ENCODE measurements at regions not wholly inside any gene's neighbourhood (a gene's known extent, or its start where the extent isn't known, plus 50 kb on each side); places are given as distances from the start of the nearest gene placed in this dataset.

GRCh38 chr15:94069844-94070243 lies 161.5 kb upstream of the MCTP2 start:
- TF ChIP-seq TAF1 (IDR thresholded peaks at IDR 0.05; ENCODE audit: borderline replicate concordance, insufficient read depth, low read length) = no peak
- TF ChIP-seq REST (IDR thresholded peaks at IDR 0.05; ENCODE audit: insufficient read depth in 1 of 2, low read depth in 2 of 2, low read length in 2 of 2) = no peak
- TF ChIP-seq POLR2AphosphoS5 (IDR thresholded peaks at IDR 0.05; ENCODE audit: low read depth, low read length) = no peak
- TF ChIP-seq SIN3A (IDR thresholded peaks at IDR 0.05; ENCODE audit: borderline replicate concordance, insufficient read depth, low read length) = no peak
- no peak for TF ChIP-seq FOXP2 (optimal IDR thresholded peaks at IDR 0.05; ENCODE audit: borderline replicate concordance, extremely low read depth, extremely low read length, insufficient read depth)

Measured in PFSK-1 (cell line).